AG08396 (cell line): ENCODE measurements at regions not wholly inside any gene's neighbourhood (a gene's known extent, or its start where the extent isn't known, plus 50 kb on each side); places are given as distances from the start of the nearest gene placed in this dataset.
A peak's percentile ranks its signal among the peaks of the same experiment; 100 is the strongest.
"Not testable (repeated sequence)": the region's sequence is repeated elsewhere in the genome, so short reads cannot be mapped to it uniquely, and the experiment has no call there.

Experiments used
- DNase-seq: peaks from one replicate; pipeline ENCODE4 v3.0.0; 2012; ENCODE audit warnings: low spot score, mixed read lengths

GRCh38 chr10:44005788-44006099 lies 357.1 kb upstream of the ZNF32 start:
- DNase-seq, result no peak

- DNase-seq, result no peak
Observed at GRCh38 chr10:44004913-44005787, 356.5 kb upstream of the ZNF32 start.

- peak; percentile 24 for DNase-seq
Observed at GRCh38 chr10:43998021-43998809, 349.5 kb upstream of the ZNF32 start.

GRCh38 chr10:43997330-43997729 lies 348.6 kb upstream of the ZNF32 start:
- no peak for DNase-seq

GRCh38 chr10:43994539-43994938 lies 345.9 kb upstream of the ZNF32 start:
- no peak for DNase-seq

- not testable (repeated sequence) for DNase-seq
Observed at GRCh38 chr10:43992816-43993215, 344.1 kb upstream of the ZNF32 start.

- DNase-seq, result no peak
Observed at GRCh38 chr10:43986374-43986773, 337.7 kb upstream of the ZNF32 start.

GRCh38 chr10:43985941-43986340 lies 337.3 kb upstream of the ZNF32 start:
- DNase-seq, result no peak

GRCh38 chr10:43983856-43984271 lies 335.2 kb upstream of the ZNF32 start:
- DNase-seq, result no peak

GRCh38 chr10:43983405-43983804 lies 334.7 kb upstream of the ZNF32 start:
- no peak for DNase-seq

- no peak for DNase-seq
Observed at GRCh38 chr10:43982250-43982649, 333.6 kb upstream of the ZNF32 start.

- DNase-seq, result no peak
Observed at GRCh38 chr10:43981696-43982095, 333.0 kb upstream of the ZNF32 start.

- no peak for DNase-seq
Observed at GRCh38 chr10:43981232-43981631, 332.6 kb upstream of the ZNF32 start.

- no peak for DNase-seq
Observed at GRCh38 chr10:43980715-43981114, 332.0 kb upstream of the ZNF32 start.

GRCh38 chr10:43980313-43980712 lies 331.6 kb upstream of the ZNF32 start:
- no peak for DNase-seq

- no peak for DNase-seq
Observed at GRCh38 chr10:43979551-43979950, 330.9 kb upstream of the ZNF32 start.

- DNase-seq, result no peak
Observed at GRCh38 chr10:43978936-43979335, 330.3 kb upstream of the ZNF32 start.

- DNase-seq, result no peak
Observed at GRCh38 chr10:43978091-43978490, 329.4 kb upstream of the ZNF32 start.

- DNase-seq, result no peak
Observed at GRCh38 chr10:43976292-43976691, 327.6 kb upstream of the ZNF32 start.

- no peak for DNase-seq
Observed at GRCh38 chr10:43973801-43974200, 325.1 kb upstream of the ZNF32 start.

GRCh38 chr10:43972976-43973647 lies 324.4 kb upstream of the ZNF32 start:
- DNase-seq, result no peak

GRCh38 chr10:43971981-43972380 lies 323.3 kb upstream of the ZNF32 start:
- no peak for DNase-seq

GRCh38 chr10:43971306-43971705 lies 322.6 kb upstream of the ZNF32 start:
- DNase-seq, result no peak
